ENCODE measurements at regions not wholly inside any gene's neighbourhood (a gene's known extent, or its start where the extent isn't known, plus 50 kb on each side); places are given as distances from the start of the nearest gene placed in this dataset.

- TF ChIP-seq EZH2 (IDR thresholded peaks at IDR 0.05) = no peak
- TF ChIP-seq, protein P1, sequence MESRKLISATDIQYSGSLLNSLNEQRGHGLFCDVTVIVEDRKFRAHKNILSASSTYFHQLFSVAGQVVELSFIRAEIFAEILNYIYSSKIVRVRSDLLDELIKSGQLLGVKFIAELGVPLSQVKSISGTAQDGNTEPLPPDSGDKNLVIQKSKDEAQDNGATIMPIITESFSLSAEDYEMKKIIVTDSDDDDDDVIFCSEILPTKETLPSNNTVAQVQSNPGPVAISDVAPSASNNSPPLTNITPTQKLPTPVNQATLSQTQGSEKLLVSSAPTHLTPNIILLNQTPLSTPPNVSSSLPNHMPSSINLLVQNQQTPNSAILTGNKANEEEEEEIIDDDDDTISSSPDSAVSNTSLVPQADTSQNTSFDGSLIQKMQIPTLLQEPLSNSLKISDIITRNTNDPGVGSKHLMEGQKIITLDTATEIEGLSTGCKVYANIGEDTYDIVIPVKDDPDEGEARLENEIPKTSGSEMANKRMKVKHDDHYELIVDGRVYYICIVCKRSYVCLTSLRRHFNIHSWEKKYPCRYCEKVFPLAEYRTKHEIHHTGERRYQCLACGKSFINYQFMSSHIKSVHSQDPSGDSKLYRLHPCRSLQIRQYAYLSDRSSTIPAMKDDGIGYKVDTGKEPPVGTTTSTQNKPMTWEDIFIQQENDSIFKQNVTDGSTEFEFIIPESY (IDR thresholded peaks at IDR 0.05; ENCODE audit: extremely low read depth, insufficient replicate concordance, low read length) = no peak
- TF ChIP-seq POLR2A (IDR thresholded peaks at IDR 0.05; ENCODE audit: borderline replicate concordance, extremely low read depth, insufficient read depth, insufficient read length) = no peak
- TF ChIP-seq POLR2AphosphoS5 (IDR thresholded peaks at IDR 0.05; ENCODE audit: low read depth, low read length) = no peak
- TF ChIP-seq CEBPB (IDR thresholded peaks at IDR 0.05; ENCODE audit: low read depth) = no peak
- TF ChIP-seq, protein P2, sequence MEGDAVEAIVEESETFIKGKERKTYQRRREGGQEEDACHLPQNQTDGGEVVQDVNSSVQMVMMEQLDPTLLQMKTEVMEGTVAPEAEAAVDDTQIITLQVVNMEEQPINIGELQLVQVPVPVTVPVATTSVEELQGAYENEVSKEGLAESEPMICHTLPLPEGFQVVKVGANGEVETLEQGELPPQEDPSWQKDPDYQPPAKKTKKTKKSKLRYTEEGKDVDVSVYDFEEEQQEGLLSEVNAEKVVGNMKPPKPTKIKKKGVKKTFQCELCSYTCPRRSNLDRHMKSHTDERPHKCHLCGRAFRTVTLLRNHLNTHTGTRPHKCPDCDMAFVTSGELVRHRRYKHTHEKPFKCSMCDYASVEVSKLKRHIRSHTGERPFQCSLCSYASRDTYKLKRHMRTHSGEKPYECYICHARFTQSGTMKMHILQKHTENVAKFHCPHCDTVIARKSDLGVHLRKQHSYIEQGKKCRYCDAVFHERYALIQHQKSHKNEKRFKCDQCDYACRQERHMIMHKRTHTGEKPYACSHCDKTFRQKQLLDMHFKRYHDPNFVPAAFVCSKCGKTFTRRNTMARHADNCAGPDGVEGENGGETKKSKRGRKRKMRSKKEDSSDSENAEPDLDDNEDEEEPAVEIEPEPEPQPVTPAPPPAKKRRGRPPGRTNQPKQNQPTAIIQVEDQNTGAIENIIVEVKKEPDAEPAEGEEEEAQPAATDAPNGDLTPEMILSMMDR (IDR thresholded peaks at IDR 0.05 in 2 of 3, conservative IDR thresholded peaks at IDR 0.05 in 1 of 3; ENCODE audit: borderline replicate concordance in 1 of 3, insufficient read depth in 1 of 3, low read depth in 2 of 3, low read length in 2 of 3) = no peak
- TF ChIP-seq REST (IDR thresholded peaks at IDR 0.05; ENCODE audit: low read depth) = no peak
- TF ChIP-seq MAX (IDR thresholded peaks at IDR 0.05) = no peak
- TF ChIP-seq ZFX (IDR thresholded peaks at IDR 0.05) = no peak
- TF ChIP-seq, protein P3, sequence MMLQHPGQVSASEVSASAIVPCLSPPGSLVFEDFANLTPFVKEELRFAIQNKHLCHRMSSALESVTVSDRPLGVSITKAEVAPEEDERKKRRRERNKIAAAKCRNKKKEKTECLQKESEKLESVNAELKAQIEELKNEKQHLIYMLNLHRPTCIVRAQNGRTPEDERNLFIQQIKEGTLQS (IDR thresholded peaks at IDR 0.05) = no peak
- TF ChIP-seq EZH2phosphoT487 (IDR thresholded peaks at IDR 0.05; ENCODE audit: borderline replicate concordance) = no peak
These were observed 57.7 kb upstream of the IGFBP3 start for GRCh38 chr7:45978731-45979211.
